H9 (cell line): ENCODE measurements at regions not wholly inside any gene's neighbourhood (a gene's known extent, or its start where the extent isn't known, plus 50 kb on each side); places are given as distances from the start of the nearest gene placed in this dataset.

Experiments
- DNase-seq: peaks from one replicate; pipeline ENCODE4 v3.0.0-alpha.2; 2017
- H2AFZ ChIP-seq: one replicate; pipeline ENCODE4 v1.6.1; 2013; ENCODE audit warnings: mild to moderate bottlenecking, low read length, control low read depth, moderate library complexity
- H2AK5ac ChIP-seq: 2 replicates; pipeline ENCODE4 v1.6.1; 2013; ENCODE audit warnings: low read length, control low read depth, mixed read lengths; ENCODE audit not compliant: insufficient read length
- H2BK120ac ChIP-seq: one replicate; pipeline ENCODE4 v1.6.1; 2013; ENCODE audit warnings: low read depth, mild to moderate bottlenecking, low read length, control low read depth, inconsistent platforms; ENCODE audit not compliant: poor library complexity, severe bottlenecking
- H2BK12ac ChIP-seq: 2 replicates; pipeline ENCODE4 v1.6.1; 2013; ENCODE audit warnings: low read length, control low read depth, mixed read lengths, low read depth; ENCODE audit not compliant: insufficient read length
- H2BK15ac ChIP-seq: 2 replicates; pipeline ENCODE4 v1.6.1; 2013; ENCODE audit warnings: low read depth, low read length, control low read depth
- H2BK20ac ChIP-seq: one replicate; pipeline ENCODE4 v1.6.1; 2013; ENCODE audit warnings: low read depth, mild to moderate bottlenecking, low read length, control low read depth, inconsistent platforms; ENCODE audit not compliant: poor library complexity, severe bottlenecking
- H2BK5ac ChIP-seq: 2 replicates; pipeline ENCODE4 v1.6.1; 2013; ENCODE audit warnings: low read length, control low read depth, mixed read lengths; ENCODE audit not compliant: insufficient read length
- H3K14ac ChIP-seq: 2 replicates; pipeline ENCODE4 v1.6.1; 2013; ENCODE audit warnings: low read length, control low read depth; ENCODE audit not compliant: insufficient read depth
- H3K18ac ChIP-seq: 2 replicates; pipeline ENCODE4 v1.6.1; 2013; ENCODE audit warnings: low read depth, mild to moderate bottlenecking, mixed read lengths, low read length, control low read depth; ENCODE audit not compliant: insufficient read length
- H3K23ac ChIP-seq: 2 replicates; pipeline ENCODE4 v1.6.1; 2013; ENCODE audit warnings: low read length, control low read depth, mixed read lengths, low read depth; ENCODE audit not compliant: insufficient read length
- H3K23me2 ChIP-seq: 2 replicates; pipeline ENCODE4 v1.6.1; 2013; ENCODE audit warnings: low read depth, mild to moderate bottlenecking, mixed read lengths, low read length, control low read depth; ENCODE audit not compliant: insufficient read length, poor library complexity, severe bottlenecking
- H3K27ac ChIP-seq: 2 replicates; pipeline ENCODE4 v1.5.1; 2013; ENCODE audit warnings: low read length, control low read depth, mixed read lengths, low read depth; ENCODE audit not compliant: insufficient read length
- H3K27me3 ChIP-seq: 2 replicates; pipeline ENCODE4 v1.6.1; 2013; ENCODE audit warnings: low read length, control low read depth, inconsistent platforms; ENCODE audit not compliant: insufficient read depth
- H3K4ac ChIP-seq: 2 replicates; pipeline ENCODE4 v1.6.1; 2013; ENCODE audit warnings: low read depth, mild to moderate bottlenecking, control low read depth, inconsistent platforms, low read length, moderate library complexity
- H3K4me1 ChIP-seq: 2 replicates; pipeline ENCODE4 v1.6.1; 2013; ENCODE audit warnings: low read length, control low read depth, inconsistent platforms; ENCODE audit not compliant: insufficient read depth
- H3K4me2 ChIP-seq: 2 replicates; pipeline ENCODE4 v1.6.1; 2013; ENCODE audit warnings: low read length, control low read depth, mixed read lengths; ENCODE audit not compliant: insufficient read length, insufficient read depth
- H3K56ac ChIP-seq: 2 replicates; pipeline ENCODE4 v1.6.1; 2013; ENCODE audit warnings: low read depth, mild to moderate bottlenecking, mixed read lengths, low read length, control low read depth; ENCODE audit not compliant: insufficient read length
- H3K79me1 ChIP-seq: 2 replicates; pipeline ENCODE4 v1.6.1; 2013; ENCODE audit warnings: low read depth, mild to moderate bottlenecking, moderate library complexity, low read length, control low read depth, inconsistent platforms; ENCODE audit not compliant: insufficient read depth, poor library complexity, severe bottlenecking
- H3K79me2 ChIP-seq: 2 replicates; pipeline ENCODE4 v1.6.1; 2013; ENCODE audit warnings: low read length, control low read depth, inconsistent platforms; ENCODE audit not compliant: insufficient read depth
- H3K9ac ChIP-seq: 2 replicates; pipeline ENCODE4 v1.6.1; 2013; ENCODE audit warnings: low read length, control low read depth, mixed read lengths; ENCODE audit not compliant: insufficient read length; ENCODE audit errors: extremely low read depth
- H3K9me3 ChIP-seq: one replicate; pipeline ENCODE4 v1.6.1; 2013; ENCODE audit warnings: low read depth, low read length, inconsistent platforms; ENCODE audit not compliant: control insufficient read depth
- H3T11ph ChIP-seq: one replicate; pipeline ENCODE4 v1.6.1; 2013; ENCODE audit warnings: mild to moderate bottlenecking, low read length, control low read depth, inconsistent platforms
- H4K20me1 ChIP-seq: one replicate; pipeline ENCODE4 v1.6.1; 2013; ENCODE audit not compliant: control insufficient read depth, insufficient read length, insufficient read depth
- H4K5ac ChIP-seq: 2 replicates; pipeline ENCODE4 v1.6.1; 2013; ENCODE audit warnings: low read depth, mild to moderate bottlenecking, mixed read lengths, low read length, control low read depth; ENCODE audit not compliant: insufficient read length
- H4K8ac ChIP-seq: replicated peaks from 2 replicates; pipeline ENCODE4 v1.6.1; 2013; ENCODE audit warnings: low read length, control low read depth, mixed read lengths, low read depth; ENCODE audit not compliant: insufficient read length
- H4K91ac ChIP-seq: 2 replicates; pipeline ENCODE4 v1.6.1; 2013; ENCODE audit warnings: low read depth, mild to moderate bottlenecking, moderate library complexity, mixed read lengths, low read length, control low read depth; ENCODE audit not compliant: insufficient read length
- H3K27ac Mint-ChIP-seq, 3 experiments: 2 replicates in 2 of 3; 3 replicates in 1 of 3; pipeline ENCODE4 v1.8.0; 2020 to 2021; ENCODE audit warnings: mixed read lengths in 3 of 3, mild to moderate bottlenecking in 1 of 3, moderate library complexity in 1 of 3
- H3K27me3 Mint-ChIP-seq: 2 replicates; pipeline ENCODE4 v1.8.0; 2021; ENCODE audit warnings: low read depth, mild to moderate bottlenecking, moderate library complexity, mixed read lengths
- H3K36me3 Mint-ChIP-seq, 3 experiments: 2 replicates in 2 of 3; 3 replicates in 1 of 3; pipeline ENCODE4 v1.8.0; 2020 to 2021; ENCODE audit warnings: low read depth in 3 of 3, mixed read lengths in 3 of 3; ENCODE audit not compliant: insufficient read depth in 1 of 3
- H3K4me1 Mint-ChIP-seq, 2 experiments: 2 replicates each; pipeline ENCODE4 v1.8.0; 2020; ENCODE audit warnings: mixed read lengths in 2 of 2
- H3K4me3 Mint-ChIP-seq, 2 experiments: 2 replicates in 1 of 2; 3 replicates in 1 of 2; pipeline ENCODE4 v1.8.0; 2020 to 2021; ENCODE audit warnings: mild to moderate bottlenecking in 2 of 2, mixed read lengths in 2 of 2, moderate library complexity in 1 of 2
- H3K9me3 Mint-ChIP-seq, 2 experiments: 2 replicates in 1 of 2; 3 replicates in 1 of 2; pipeline ENCODE4 v1.8.0; 2020; ENCODE audit warnings: mild to moderate bottlenecking in 2 of 2, mixed read lengths in 2 of 2, moderate library complexity in 1 of 2
- CTCF ChIP-seq: fragments of 200-600 bp; sonication (generic); conservative IDR thresholded peaks from 3 replicates; pipeline ENCODE4 v1.8.0; 2021; ENCODE audit warnings: antibody characterized with exemption, mild to moderate bottlenecking
- WGBS: extraction: QIAGEN DNeasy Blood & Tissue Kit; methylation state at CpG from one replicate; pipeline ENCODE4 v1.1.7; 2013; ENCODE audit warnings: missing lambda C conversion rate, low lambda C conversion rate, mixed read lengths; ENCODE audit not compliant: insufficient read length; ENCODE audit errors: extremely low coverage; 5-methylcytosine and 5-hydroxymethylcytosine counted together

- H2BK5ac ChIP-seq, result no peak overlapping the region
- H3T11ph ChIP-seq, result no peak overlapping the region
- H3K56ac ChIP-seq, result no peak overlapping the region
- H3K4ac ChIP-seq, result no peak overlapping the region
- Mint-ChIP-seq H3K36me3 (no peaks in the 10 kb centered on the region; a peak in 1 of 7 replicates), H3K27ac (no peak overlapping the region), H3K4me1 (0 out of 4 replicates have a peak, but pooled peaks cover 0 to 7% of the 10 kb centered on the region in 2 experiments), H3K27me3 (no peaks in the 10 kb centered on the region; the same call in 1 of the 2 replicates), H3K4me3 (no peak overlapping the region), H3K9me3 (peaks cover 3% of the 10 kb centered on the region in 2 experiments; a peak in 4 of 5 replicates)
- no peak overlapping the region for H4K5ac ChIP-seq
- no peak overlapping the region for H2AK5ac ChIP-seq
- no peak overlapping the region for H3K18ac ChIP-seq
- H3K9ac ChIP-seq, result no peak overlapping the region
- no peak overlapping the region for H2BK15ac ChIP-seq
- no peak overlapping the region for H3K23ac ChIP-seq
- H3K27me3 ChIP-seq, result no peaks in the 10 kb centered on the region
- H4K20me1 ChIP-seq, result no peaks in the 10 kb centered on the region
- no peak overlapping the region for H4K8ac ChIP-seq
- no peak overlapping the region for H3K27ac ChIP-seq
- no peak overlapping the region for H2BK120ac ChIP-seq
- TF ChIP-seq CTCF, result no peak
- no peaks in the 10 kb centered on the region for H3K23me2 ChIP-seq
- H2BK20ac ChIP-seq, result no peak overlapping the region
- no CpG with 5 or more reads among the region's 2 CpGs for WGBS
- no peaks in the 10 kb centered on the region for H3K4me1 ChIP-seq
- H2AFZ ChIP-seq, result no peak overlapping the region
- DNase-seq, result no peak
- H2BK12ac ChIP-seq, result no peak overlapping the region
- no peaks in the 10 kb centered on the region for H3K79me2 ChIP-seq
- no peaks in the 10 kb centered on the region for H3K9me3 ChIP-seq
- no peak overlapping the region for H3K4me2 ChIP-seq
- no peak overlapping the region for H3K14ac ChIP-seq
- no peaks in the 10 kb centered on the region for H3K79me1 ChIP-seq
- no peak overlapping the region for H4K91ac ChIP-seq
Observed at GRCh38 chr1:118711356-118711755, 276.8 kb downstream of the TBX15 start.
